A673 (cell line): ENCODE measurements at regions not wholly inside any gene's neighbourhood (a gene's known extent, or its start where the extent isn't known, plus 50 kb on each side); places are given as distances from the start of the nearest gene placed in this dataset.

ENCODE experiments used
- BruUV-seq: library from RNA; stranded (reverse); fragments of 400-500 nt; replicated peaks from 2 replicates; lab custom pipeline; 2021; lab: Mats Ljungman, UMichigan
- CTCF ChIA-PET: fragments of 300-600 bp; sonication (Branson Sonifier 250); formaldehyde crosslinking; loops from one replicate; lab custom pipeline; 2022; ENCODE audit warnings: antibody characterized with exemption; lab: Charles Lee
- POLR2A ChIA-PET: fragments of 300-600 bp; sonication (Branson Sonifier 250); formaldehyde crosslinking; loops from one replicate; lab custom pipeline; 2022; ENCODE audit warnings: antibody characterized with exemption; ENCODE audit not compliant: low non-redundant PET; lab: Charles Lee
- DNase-seq: peaks from one replicate; pipeline ENCODE4 v3.0.0-alpha.2; 2015; ENCODE audit warnings: low spot score
- H3K27ac ChIP-seq: fragments of 200-600 bp; sonication (generic); 2 replicates; pipeline ENCODE4 v1.5.1; 2016; ENCODE audit warnings: mixed run types, low read depth, mild to moderate bottlenecking, mixed read lengths, antibody characterized with exemption, low read length; ENCODE audit not compliant: poor library complexity, severe bottlenecking
- H3K27me3 ChIP-seq: fragments of 200-600 bp; sonication (generic); replicated peaks from 2 replicates; pipeline ENCODE4 v1.6.1; 2017; ENCODE audit warnings: mixed run types, low read depth, mild to moderate bottlenecking, mixed read lengths, antibody characterized with exemption, low read length; ENCODE audit not compliant: insufficient read depth, poor library complexity
- H3K36me3 ChIP-seq: fragments of 200-600 bp; sonication (generic); 2 replicates; pipeline ENCODE4 v1.6.1; 2016; ENCODE audit warnings: mixed run types, mild to moderate bottlenecking, mixed read lengths, antibody characterized with exemption, low read length; ENCODE audit not compliant: insufficient read depth, poor library complexity, severe bottlenecking
- H3K4me1 ChIP-seq: fragments of 200-600 bp; sonication (generic); 2 replicates; pipeline ENCODE4 v1.6.1; 2017; ENCODE audit warnings: mixed run types, mild to moderate bottlenecking, mixed read lengths, antibody characterized with exemption, low read length; ENCODE audit not compliant: insufficient read depth, poor library complexity, severe bottlenecking
- H3K4me3 ChIP-seq: fragments of 200-600 bp; sonication (generic); 2 replicates; pipeline ENCODE4 v1.5.1; 2016; ENCODE audit warnings: low read depth, mixed run types, mild to moderate bottlenecking, mixed read lengths, low read length; ENCODE audit not compliant: poor library complexity, severe bottlenecking
- H3K9me3 ChIP-seq: fragments of 200-600 bp; sonication (generic); 2 replicates; pipeline ENCODE4 v1.6.1; 2016; ENCODE audit warnings: mixed run types, low read depth, mild to moderate bottlenecking, mixed read lengths, antibody characterized with exemption, low read length; ENCODE audit not compliant: poor library complexity, severe bottlenecking
- CTCF ChIP-seq: fragments of 300-800, 200-600 bp; sonication (generic); conservative IDR thresholded peaks from 2 replicates; pipeline ENCODE4 v1.5.1; 2017; ENCODE audit warnings: low read depth, mild to moderate bottlenecking, antibody characterized with exemption, low read length, moderate library complexity, mixed read lengths
- EZH2 ChIP-seq: fragments of 200-600 bp; sonication (generic); IDR thresholded peaks from 2 replicates; pipeline ENCODE4 v1.6.1; 2017; ENCODE audit warnings: borderline replicate concordance, low read depth, mild to moderate bottlenecking, mixed read lengths, antibody characterized with exemption, low read length; ENCODE audit not compliant: poor library complexity, severe bottlenecking
- intact Hi-C: fragments of 100-400 bp; cut with micrococcal nuclease; formaldehyde crosslinking; loops from one replicate; pipeline ENCODE4 v1.10.0; 2022; ENCODE audit not compliant: unreplicated experiment

GRCh38 chr5:1959725-1960581 is 77.2 kb upstream of the IRX4 start:
- ChIA-PET POLR2A (no interaction called here), CTCF (no interaction called here)
- no peaks in the 10 kb centered on the region for H3K36me3 ChIP-seq
- no peak for DNase-seq
- BruUV-seq = no TSS peak
- no peak overlapping the region for H3K4me3 ChIP-seq
- no peaks in the 10 kb centered on the region for H3K9me3 ChIP-seq
- peaks cover 10% of the 10 kb centered on the region for H3K27me3 ChIP-seq
- intact Hi-C loops = no loop called here
- H3K4me1 ChIP-seq = no peaks in the 10 kb centered on the region
- TF ChIP-seq CTCF (no peak), EZH2 (no peak)
- no peak overlapping the region for H3K27ac ChIP-seq

DNA sequence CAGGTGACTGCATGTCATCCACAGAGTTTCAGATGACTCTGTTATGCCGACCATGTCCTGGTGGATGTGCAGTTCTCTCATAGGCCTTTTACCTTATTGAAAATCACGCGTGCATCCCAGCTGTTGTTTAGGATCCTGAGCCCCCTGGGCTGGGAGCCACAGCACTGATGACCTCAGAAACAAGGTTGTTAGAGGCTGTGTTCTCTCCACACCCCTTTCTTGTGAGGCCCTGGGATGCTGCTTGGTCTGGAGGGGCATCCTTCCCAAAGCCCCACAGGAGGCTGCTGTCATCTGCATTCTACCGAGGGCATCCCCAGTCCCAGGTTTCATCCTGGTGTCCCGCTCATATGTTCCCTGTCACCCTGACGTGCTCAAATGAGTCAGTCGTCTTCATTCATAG is 76.5 kb upstream of the IRX4 start:
- intact Hi-C loops = no loop called here
- TF ChIP-seq EZH2 (no peak), CTCF (no peak)
- no peaks in the 10 kb centered on the region for H3K9me3 ChIP-seq
- peaks cover 10% of the 10 kb centered on the region for H3K27me3 ChIP-seq
- DNase-seq = no peak
- no peak overlapping the region for H3K27ac ChIP-seq
- CTCF ChIA-PET = no interaction called here
- POLR2A ChIA-PET = no interaction called here
- no peak overlapping the region for H3K4me3 ChIP-seq
- no peaks in the 10 kb centered on the region for H3K4me1 ChIP-seq
- H3K36me3 ChIP-seq = no peaks in the 10 kb centered on the region
- no TSS peak for BruUV-seq

DNA sequence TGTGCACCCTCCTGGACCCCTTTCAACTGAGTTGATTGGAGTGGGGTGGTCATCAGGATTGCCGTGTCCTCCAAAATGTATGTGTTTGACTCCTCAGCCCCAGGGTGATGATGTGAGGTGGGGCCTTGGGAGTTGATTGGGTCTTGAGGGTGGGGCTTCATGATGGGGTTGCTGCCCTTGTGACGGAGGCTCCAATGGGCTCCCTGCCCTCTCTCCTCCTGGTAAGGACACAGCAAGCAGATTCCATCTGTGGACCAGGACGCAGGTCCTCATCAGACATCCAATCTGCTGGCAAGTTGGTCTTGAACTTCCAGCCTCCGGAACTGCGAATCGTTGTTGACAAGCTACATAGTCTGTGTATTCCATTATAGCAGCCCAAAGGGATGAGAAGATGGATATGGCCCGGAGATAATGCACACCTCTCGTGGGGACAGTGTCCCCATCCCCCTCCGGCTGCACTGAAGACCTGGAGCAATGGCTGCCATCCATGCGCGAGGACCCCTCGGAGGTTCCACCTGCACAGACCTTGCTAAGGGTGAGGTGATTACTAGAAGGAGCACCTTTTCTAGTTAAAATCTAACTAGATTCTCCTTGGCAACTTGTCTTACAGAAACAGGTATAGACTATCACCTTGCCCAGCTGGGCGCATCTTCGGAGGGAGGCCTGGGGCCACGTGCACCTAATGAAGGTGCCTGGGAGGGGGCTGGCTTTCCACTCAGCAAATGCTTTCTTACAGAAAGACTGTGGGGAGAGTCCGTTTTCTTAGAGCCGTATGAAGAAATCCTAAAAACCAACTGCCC is 75.7 kb upstream of the IRX4 start:
- DNase-seq = no peak
- Histone ChIP-seq H3K27me3 (peaks cover 10% of the 10 kb centered on the region), H3K9me3 (no peaks in the 10 kb centered on the region), H3K27ac (no peak overlapping the region), H3K4me3 (no peak overlapping the region), H3K36me3 (no peaks in the 10 kb centered on the region), H3K4me1 (no peaks in the 10 kb centered on the region)
- TF ChIP-seq EZH2 (no peak), CTCF (no peak)
- POLR2A ChIA-PET = no interaction called here
- CTCF ChIA-PET = no interaction called here
- intact Hi-C loops = no loop called here
- no TSS peak for BruUV-seq
